Iris pigment epithelial cell (primary cell): ENCODE measurements at regions not wholly inside any gene's neighbourhood (a gene's known extent, or its start where the extent isn't known, plus 50 kb on each side); places are given as distances from the start of the nearest gene placed in this dataset.
A peak's percentile ranks its signal among the peaks of the same experiment; 100 is the strongest.

Source experiments
- DNase-seq: peaks from one replicate; pipeline ENCODE4 v3.0.0-alpha.2; 2011; ENCODE audit warnings: low read depth

GRCh38 chr6:104614394-104614793, 245.3 kb downstream of the HACE1 start:
- no peak for DNase-seq

DNA sequence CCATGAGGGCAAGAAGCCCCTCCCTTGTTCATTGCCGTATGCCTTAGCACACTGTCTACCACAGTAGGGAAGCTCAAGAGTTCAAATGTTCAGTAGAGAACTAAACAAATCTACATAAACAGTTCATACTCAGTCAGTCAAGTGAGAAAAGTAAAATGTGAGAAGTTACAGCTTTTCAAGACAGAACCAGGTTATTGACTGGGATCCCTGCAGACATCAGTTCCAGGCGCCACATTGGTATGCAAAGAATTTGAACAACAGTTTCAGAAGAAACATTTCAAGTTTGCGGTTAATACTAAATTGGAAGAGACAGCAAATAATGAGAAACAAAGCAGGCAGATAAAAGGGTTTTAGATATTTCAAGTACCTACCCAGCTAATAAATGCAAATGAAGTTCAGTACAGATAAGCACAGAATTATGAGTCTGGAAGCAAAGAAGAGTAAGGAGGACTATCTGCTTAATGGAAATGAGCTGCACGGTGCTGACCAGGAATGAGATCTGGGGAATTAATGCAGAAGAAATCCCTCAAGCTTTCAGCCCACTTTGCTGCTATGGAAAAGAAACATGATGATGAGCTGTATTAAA, 246.2 kb downstream of the HACE1 start:
- peak; percentile 84 for DNase-seq

GRCh38 chr6:104612541-104612940, 247.2 kb downstream of the HACE1 start:
- no peak for DNase-seq

GRCh38 chr6:104608101-104608500, 251.6 kb downstream of the HACE1 start:
- DNase-seq = no peak

- no peak for DNase-seq
These were observed 252.2 kb downstream of the HACE1 start for GRCh38 chr6:104607501-104607900.

DNA sequence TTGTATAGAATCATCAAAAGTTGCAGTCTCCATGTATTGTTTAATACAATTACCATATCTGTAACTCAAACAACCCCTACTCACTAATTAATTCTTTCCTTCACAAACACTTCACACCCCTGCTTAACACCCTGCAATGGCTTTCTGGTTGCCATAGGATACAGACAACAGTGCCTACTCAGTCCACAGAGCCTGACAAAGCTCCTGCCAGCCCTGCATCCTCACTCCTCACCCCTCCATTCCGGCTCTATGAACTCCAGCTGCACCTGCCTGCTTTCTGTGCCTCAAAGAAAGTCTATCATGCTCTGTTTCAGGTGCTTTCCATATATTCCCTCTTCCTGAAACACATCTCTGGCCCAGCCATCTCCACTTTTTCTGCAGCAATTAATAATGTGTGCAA, 253.4 kb downstream of the HACE1 start:
- DNase-seq = no peak

GRCh38 chr6:104604685-104605084, 255.0 kb downstream of the HACE1 start:
- no peak for DNase-seq

GRCh38 chr6:104603108-104603745, 256.5 kb downstream of the HACE1 start:
- peak; percentile 19 for DNase-seq

DNA sequence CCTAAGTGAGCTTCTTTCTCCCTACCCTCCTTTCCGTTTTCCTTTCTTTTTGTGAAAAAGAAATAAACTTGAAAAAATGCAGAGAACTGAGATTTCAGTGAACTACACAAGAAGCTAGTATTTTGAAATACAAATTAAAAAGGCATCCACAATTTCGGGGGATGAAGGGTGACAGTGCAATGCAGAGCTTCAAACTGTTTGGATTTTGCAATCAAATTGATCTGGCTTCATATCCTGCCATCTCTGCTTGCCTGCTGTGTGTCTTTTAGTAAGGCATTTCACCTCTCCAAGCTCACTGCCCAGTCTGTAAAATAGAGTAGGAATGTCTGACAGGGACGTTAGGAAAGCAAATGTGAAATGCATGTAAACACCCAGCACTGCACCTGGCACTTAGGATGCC, 258.0 kb downstream of the HACE1 start:
- DNase-seq = peak; percentile 34

GRCh38 chr6:104601131-104601651, 258.5 kb downstream of the HACE1 start:
- DNase-seq = peak; percentile 41

DNA sequence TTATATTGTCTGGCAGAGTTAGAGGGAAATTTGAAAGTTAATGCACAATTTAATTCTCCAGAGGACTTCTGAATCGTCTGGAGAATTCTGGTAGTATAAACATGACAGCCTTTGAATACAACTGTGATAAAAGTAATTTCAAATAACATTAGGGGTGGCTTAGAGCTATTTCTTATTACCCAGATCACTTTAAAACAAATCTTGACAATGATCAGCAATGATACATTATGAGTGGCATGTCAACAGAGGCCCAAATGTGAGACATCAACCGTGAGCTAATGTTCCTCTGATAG, 259.1 kb downstream of the HACE1 start:
- DNase-seq = no peak

- no peak for DNase-seq
These were observed 259.7 kb downstream of the HACE1 start for GRCh38 chr6:104599821-104600638.

GRCh38 chr6:104597541-104598050, 262.1 kb downstream of the HACE1 start:
- DNase-seq = peak; percentile 51

DNA sequence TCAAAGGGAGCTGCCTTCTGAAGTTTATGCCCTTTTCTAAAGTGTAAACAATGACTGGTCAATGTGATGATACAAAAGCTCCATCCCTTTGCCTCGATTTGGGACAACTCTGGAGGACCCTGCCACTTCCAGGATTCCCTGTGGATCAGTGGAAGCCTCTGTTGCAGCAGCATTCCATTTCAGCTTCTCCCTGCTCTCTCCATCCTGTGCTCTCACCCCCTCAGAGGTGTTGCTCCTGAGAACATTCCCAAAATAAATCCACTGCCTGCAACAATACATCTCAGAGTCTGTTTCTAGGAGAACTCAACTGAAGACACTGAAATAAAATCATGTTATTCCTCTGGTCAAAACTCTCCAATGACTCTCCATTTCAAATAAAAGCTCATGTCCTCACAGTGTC, 263.6 kb downstream of the HACE1 start:
- DNase-seq = no peak

- DNase-seq = peak; percentile 34
These were observed 264.4 kb downstream of the HACE1 start for GRCh38 chr6:104595311-104595820.

GRCh38 chr6:104591573-104592334, 268.0 kb downstream of the HACE1 start:
- peak; percentile 81 for DNase-seq

GRCh38 chr6:104589940-104590339, 269.8 kb downstream of the HACE1 start:
- no peak for DNase-seq

DNA sequence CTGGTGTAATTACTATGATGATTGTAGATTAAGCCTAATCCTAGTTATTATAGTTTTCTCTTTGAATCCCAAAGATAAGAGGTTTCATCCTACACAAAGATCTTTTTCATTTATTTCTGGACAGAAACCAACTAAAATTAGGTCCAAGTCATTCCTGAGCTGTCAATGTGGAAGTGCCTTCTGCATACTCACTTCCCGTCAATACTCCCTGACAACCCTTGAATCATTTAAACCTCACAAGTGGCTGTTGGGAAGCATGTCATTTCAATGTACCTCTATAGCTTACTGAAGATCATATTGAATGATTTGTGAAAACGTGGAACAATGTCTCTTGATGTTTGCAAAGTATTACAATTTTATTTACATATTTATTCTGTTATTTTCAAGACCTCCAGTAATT, 274.1 kb downstream of the HACE1 start:
- DNase-seq = no peak

DNA sequence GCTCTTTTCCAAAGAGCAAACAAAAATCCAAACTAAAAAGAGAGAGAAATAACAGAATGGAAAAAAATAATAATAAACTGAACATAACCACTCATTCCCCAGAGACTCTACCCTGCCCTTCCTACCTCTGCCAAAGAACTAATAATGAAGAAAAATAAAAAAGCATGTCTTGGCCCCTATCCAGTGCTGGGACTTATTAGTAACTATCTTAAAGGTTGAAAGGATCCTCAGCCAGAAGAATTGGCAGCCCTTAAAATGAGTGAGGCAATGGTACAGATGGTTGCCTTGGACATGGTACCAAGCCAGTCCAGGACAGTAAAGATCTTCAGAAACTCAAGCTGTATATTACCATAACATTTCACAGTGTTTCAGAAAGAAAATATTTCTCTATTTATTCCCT, 279.3 kb downstream of the HACE1 start:
- peak; percentile 49 for DNase-seq

- peak; percentile 36 for DNase-seq
These were observed 280.3 kb downstream of the HACE1 start for GRCh38 chr6:104579310-104579863.

DNA sequence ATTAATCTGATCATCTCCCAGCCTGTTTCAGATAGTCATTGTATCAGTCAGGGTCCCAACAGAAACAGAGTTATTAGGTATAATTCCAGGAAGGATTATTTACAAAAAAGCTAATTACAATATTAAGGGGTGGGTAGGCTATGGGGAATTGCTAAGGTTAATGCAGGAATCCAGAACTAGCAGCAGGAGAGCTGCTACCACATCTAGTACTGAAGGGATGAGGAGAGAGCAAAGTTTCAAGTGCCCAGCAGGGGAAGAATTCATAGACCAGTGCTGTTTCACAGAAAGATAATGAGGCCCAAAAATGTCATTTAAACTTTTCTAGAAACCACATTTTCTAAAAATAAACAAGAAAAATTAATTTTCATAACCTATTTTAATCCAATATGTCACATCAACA, 284.2 kb downstream of the HACE1 start:
- DNase-seq = no peak
